Esophagus muscularis mucosa (tissue), 4 donors: ENCODE measurements at regions not wholly inside any gene's neighbourhood (a gene's known extent, or its start where the extent isn't known, plus 50 kb on each side); places are given as distances from the start of the nearest gene placed in this dataset.
"Not testable (repeated sequence)": the region's sequence is repeated elsewhere in the genome, so short reads cannot be mapped to it uniquely, and the experiment has no call there.

Source experiments
- DNase-seq: peaks from one replicate; pipeline ENCODE4 v3.0.0-alpha.2; 2017; ENCODE audit errors: extremely low spot score
- H3K27ac ChIP-seq, 4 donors: fragments of 200-600 bp; sonication (generic); replicated peaks in 1 of 4; 1 replicate in 3 of 4; 2 replicates in 1 of 4; pipeline ENCODE4 v1.5.1; 2016 to 2019; ENCODE audit warnings: mild to moderate bottlenecking in 1 of 4
- H3K27me3 ChIP-seq, 4 donors: fragments of 200-600 bp; sonication (generic); one replicate each; pipeline versions ENCODE4 v1.5.1 to v1.6.0; 2016 to 2019
- H3K36me3 ChIP-seq, 4 donors: fragments of 200-600 bp; sonication (generic); one replicate each; pipeline ENCODE4 v1.5.1; 2016 to 2019
- H3K4me1 ChIP-seq, 4 donors: fragments of 200-600 bp; sonication (generic); one replicate each; pipeline ENCODE4 v1.5.1; 2016 to 2019
- H3K4me3 ChIP-seq, 4 donors: fragments of 200-600 bp; sonication (generic); 1 replicate in 2 of 4; 2 replicates in 2 of 4; pipeline ENCODE4 v1.5.1; 2016 to 2019; ENCODE audit warnings: mild to moderate bottlenecking in 4 of 4, moderate library complexity in 1 of 4
- H3K9me3 ChIP-seq, 4 donors: fragments of 200-600 bp; sonication (generic); 1 replicate in 3 of 4; 2 replicates in 1 of 4; pipeline ENCODE4 v1.5.1; 2016 to 2019
- CTCF ChIP-seq, 3 experiments: fragments of 200-600 bp in 2 of 3; fragments of 450-650 bp in 1 of 3; sonication (generic) in 2 of 3; IDR thresholded peaks; one replicate each; pipeline ENCODE4 v1.5.1; 2017 to 2019; ENCODE audit warnings: antibody characterized with exemption in 3 of 3, mild to moderate bottlenecking in 2 of 3, moderate library complexity in 1 of 3
- EP300 ChIP-seq: sonication (generic); formaldehyde crosslinking; IDR thresholded peaks from one replicate; pipeline ENCODE4 v1.6.1; 2017; ENCODE audit warnings: antibody characterized with exemption
- POLR2A ChIP-seq: fragments of 450-650 bp; IDR thresholded peaks from one replicate; pipeline ENCODE4 v1.6.1; 2017; ENCODE audit warnings: antibody characterized with exemption, moderate library complexity, mild to moderate bottlenecking, low read depth
- POLR2AphosphoS5 ChIP-seq, 2 donors: sonication (generic); formaldehyde crosslinking; IDR thresholded peaks; one replicate each; pipeline ENCODE4 v1.6.1; 2017; ENCODE audit warnings: antibody characterized with exemption in 2 of 2
- WGBS: methylation state at CpG from one replicate; pipeline ENCODE4 v1.1.5; 2018; 5-methylcytosine and 5-hydroxymethylcytosine counted together
- intact Hi-C: fragments of 100-400 bp; cut with DNase I; formaldehyde crosslinking; loops from one replicate; pipeline ENCODE4 v1.15.1; 2023

DNA sequence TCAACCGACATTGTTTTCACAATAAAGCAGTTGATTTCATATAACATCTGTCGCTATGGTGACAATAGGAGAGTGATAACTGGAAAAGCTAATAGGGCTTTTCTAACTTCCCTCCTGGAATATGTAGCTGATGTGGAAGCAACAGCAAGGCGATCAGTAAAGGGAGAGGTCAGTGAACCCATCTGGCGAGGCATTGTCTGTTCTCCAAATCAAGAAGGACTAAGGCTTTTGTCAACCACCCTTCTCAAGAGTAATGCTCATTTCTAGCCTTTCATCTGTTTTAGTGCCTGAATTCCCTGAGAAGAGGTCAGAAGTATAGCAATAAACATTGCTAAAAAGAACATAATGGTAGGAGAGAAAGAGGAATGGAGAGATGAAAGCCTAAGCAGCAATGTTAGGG, 201.3 kb downstream of the AKAP7 start:
- H3K4me1 ChIP-seq = no peaks in the 10 kb centered on the region
- intact Hi-C loops = no loop called here
- no peak overlapping the region for H3K27ac ChIP-seq
- no peaks in the 10 kb centered on the region for H3K27me3 ChIP-seq
- H3K36me3 ChIP-seq = no peaks in the 10 kb centered on the region
- 77% methylated on average over 4 of the region's 4 CpGs for WGBS
- no peak overlapping the region for H3K4me3 ChIP-seq
- TF ChIP-seq CTCF (IDR thresholded peaks at IDR 0.05) = no peak
- TF ChIP-seq POLR2A = no peak
- TF ChIP-seq EP300 = no peak
- TF ChIP-seq POLR2AphosphoS5 (IDR thresholded peaks at IDR 0.05) = no peak
- H3K9me3 ChIP-seq = no peaks in the 10 kb centered on the region
- no peak for DNase-seq

DNA sequence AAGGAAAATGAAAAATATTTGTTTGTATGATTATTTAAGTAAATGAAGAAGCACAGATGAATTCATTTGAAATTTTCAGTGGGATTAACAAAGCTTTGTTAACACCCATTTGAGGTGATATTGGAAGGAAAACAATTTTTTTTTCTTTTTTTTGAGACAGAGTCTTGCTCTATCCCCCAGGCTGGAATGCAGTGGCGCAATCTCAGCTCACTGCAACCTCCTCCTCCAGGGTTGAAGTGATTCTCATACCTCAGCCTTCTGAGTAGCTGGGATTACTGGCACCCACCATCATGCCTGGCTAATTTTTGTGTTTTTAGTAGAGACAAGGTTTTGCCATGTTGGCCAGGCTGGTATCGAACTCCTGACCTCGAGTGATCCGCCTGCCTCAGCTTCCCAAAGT, 211.6 kb downstream of the AKAP7 start:
- intact Hi-C loops, H3K36me3 ChIP-seq, H3K27me3 ChIP-seq, H3K4me1 ChIP-seq, H3K9me3 ChIP-seq, H3K27ac ChIP-seq, H3K4me3 ChIP-seq, DNase-seq: not testable (repeated sequence)
- 99% methylated on average over 4 of the region's 4 CpGs for WGBS

DNA sequence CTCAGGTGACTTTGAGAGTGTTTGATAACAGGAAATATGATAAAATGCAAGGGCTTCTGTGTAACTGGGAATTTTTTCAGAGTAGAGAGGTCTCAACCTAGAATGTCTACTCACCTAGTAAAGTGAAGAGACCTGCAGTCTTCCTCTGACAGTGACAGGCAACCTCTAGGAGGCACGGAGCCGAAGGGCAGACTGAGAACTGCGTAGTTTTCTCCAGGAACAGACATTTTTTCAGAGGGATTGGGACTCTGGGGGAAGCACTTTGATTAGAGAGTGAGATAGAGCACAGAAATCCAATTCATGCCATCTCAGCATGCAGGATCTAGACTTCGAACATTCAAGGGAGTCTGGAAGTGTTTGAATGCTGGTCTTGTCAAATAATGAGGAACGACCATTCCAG, 213.3 kb downstream of the AKAP7 start:
- WGBS = 62% methylated on average over 5 of the region's 5 CpGs
- DNase-seq = peak; percentile 81
- no peak overlapping the region for H3K27ac ChIP-seq
- H3K4me1 ChIP-seq = no peaks in the 10 kb centered on the region
- no peak for TF ChIP-seq POLR2A
- TF ChIP-seq CTCF (IDR thresholded peaks at IDR 0.05) = no peak
- no peak for TF ChIP-seq POLR2AphosphoS5 (IDR thresholded peaks at IDR 0.05)
- TF ChIP-seq EP300 = no peak
- no peaks in the 10 kb centered on the region for H3K9me3 ChIP-seq
- no peak overlapping the region for H3K4me3 ChIP-seq
- no peaks in the 10 kb centered on the region for H3K36me3 ChIP-seq
- no peaks in the 10 kb centered on the region for H3K27me3 ChIP-seq
- intact Hi-C loops = no loop called here

DNA sequence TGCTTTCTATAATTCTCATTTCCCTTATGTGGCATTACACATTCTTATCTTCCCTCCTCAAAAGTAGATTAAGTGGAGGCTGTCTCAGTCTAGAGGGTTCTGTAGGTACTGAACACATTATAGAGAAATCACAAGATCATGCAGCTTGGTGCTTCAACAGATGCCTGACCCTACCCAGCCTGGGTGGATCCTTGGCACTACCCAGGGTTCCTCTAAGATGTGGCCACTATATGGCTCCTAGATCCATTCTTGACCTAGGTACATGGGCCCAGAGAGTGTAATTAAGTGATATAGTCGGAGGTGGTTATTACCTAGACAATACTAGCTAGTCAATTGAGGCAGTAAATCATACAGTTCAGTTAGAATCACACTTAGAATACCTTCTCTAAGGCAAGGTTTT, 213.9 kb downstream of the AKAP7 start:
- 100% methylated on average over 1 of the region's 1 CpG for WGBS
- intact Hi-C loops = no loop called here
- no peaks in the 10 kb centered on the region for H3K4me1 ChIP-seq
- no peaks in the 10 kb centered on the region for H3K27me3 ChIP-seq
- no peak for DNase-seq
- H3K36me3 ChIP-seq = no peaks in the 10 kb centered on the region
- no peak for TF ChIP-seq POLR2AphosphoS5 (IDR thresholded peaks at IDR 0.05)
- no peak for TF ChIP-seq EP300
- no peak overlapping the region for H3K4me3 ChIP-seq
- H3K27ac ChIP-seq = no peak overlapping the region
- no peaks in the 10 kb centered on the region for H3K9me3 ChIP-seq

- Histone ChIP-seq H3K27ac (no peak overlapping the region), H3K9me3 (no peaks in the 10 kb centered on the region), H3K4me1 (no peaks in the 10 kb centered on the region), H3K4me3 (no peak overlapping the region), H3K36me3 (no peaks in the 10 kb centered on the region), H3K27me3 (no peaks in the 10 kb centered on the region)
- no peak for TF ChIP-seq POLR2AphosphoS5 (IDR thresholded peaks at IDR 0.05)
- TF ChIP-seq POLR2A = no peak
- TF ChIP-seq EP300 = no peak
- TF ChIP-seq CTCF (IDR thresholded peaks at IDR 0.05) = no peak
- no peak for DNase-seq
- WGBS = 96% methylated on average over 3 of the region's 3 CpGs
- intact Hi-C loops = no loop called here
Measured at GRCh38 chr6:131353106-131353505, 217.8 kb downstream of the AKAP7 start.

DNA sequence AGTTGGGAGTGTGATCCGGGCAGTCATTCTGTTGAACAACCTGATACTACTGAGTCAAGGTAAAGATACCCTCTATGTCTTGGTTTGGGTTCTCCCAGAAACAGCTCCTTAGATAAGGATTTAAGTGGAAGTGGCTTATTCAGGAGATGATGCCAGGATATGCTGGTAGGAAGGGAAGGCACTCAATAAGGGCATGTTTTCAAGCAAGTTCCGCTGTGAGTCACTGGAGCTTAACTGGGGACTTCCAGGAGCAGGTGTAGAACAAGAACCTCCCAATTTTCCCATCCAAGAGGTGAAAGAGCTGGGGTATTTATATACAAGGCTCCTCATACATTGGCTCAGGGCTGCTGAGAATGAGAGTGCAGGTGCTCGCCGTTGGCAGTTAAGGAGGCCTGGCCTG, 218.6 kb downstream of the AKAP7 start:
- WGBS = 98% methylated on average over 4 of the region's 4 CpGs
- H3K9me3 ChIP-seq = no peaks in the 10 kb centered on the region
- intact Hi-C loops = no loop called here
- H3K4me1 ChIP-seq = no peaks in the 10 kb centered on the region
- no peak overlapping the region for H3K27ac ChIP-seq
- TF ChIP-seq POLR2AphosphoS5 (IDR thresholded peaks at IDR 0.05) (no peak), POLR2A (no peak), CTCF (IDR thresholded peaks at IDR 0.05) (no peak), EP300 (no peak)
- H3K27me3 ChIP-seq = no peaks in the 10 kb centered on the region
- H3K4me3 ChIP-seq = no peak overlapping the region
- H3K36me3 ChIP-seq = no peaks in the 10 kb centered on the region
- DNase-seq = no peak
